Heart left ventricle (tissue), 13 donors: ENCODE measurements at regions not wholly inside any gene's neighbourhood (a gene's known extent, or its start where the extent isn't known, plus 50 kb on each side); places are given as distances from the start of the nearest gene placed in this dataset.

Experiments
- POLR2A ChIP-seq, 2 donors: fragments of 450-650 bp; IDR thresholded peaks; one replicate each; pipeline ENCODE4 v1.6.1; 2017; ENCODE audit warnings: antibody characterized with exemption in 2 of 2, mild to moderate bottlenecking in 2 of 2, moderate library complexity in 2 of 2
- TF ChIP-seq, protein P1 (sequence below), 12 donors: fragments of 200-600 bp; sonication (generic) in 4 of 12; IDR thresholded peaks; one replicate each; pipeline versions ENCODE4 v1.5.0 to v1.8.0; 2018 to 2022; ENCODE audit warnings: antibody characterized with exemption in 12 of 12, mild to moderate bottlenecking in 5 of 12
- donor health status: ischemic (EF 13 %, LVEDD 7.1; RV severe dilation, severe dysfunction).
- donor health status: DM: no; HTN: yes; CAD: no.
- donor health status: DM: no; HTN: no; CAD: no.
- donor health status: ischemic (EF 25% LVEDD 6.9; RV normal size, moderate dysfunction).
- donor health status: ischemic (EF 25% LVEDD 5.7; RV mildly dilated, moderate dysfunction).
- donor health status: ischemic (EF 35%, LVEDD 5.7; RV mildly dilated, moderate dysfunction).
- donor health status: nonischemic (EF 11% LVEDD 7.7; RV severe dilation, severe dysfunction).
- donor health status: DM: yes; HTN: yes; CAD: no.
- donor health status: PGD.
- donor health status: ischemic (EF 29% LVEDD 5.4; RV normal size, mild dysfunction).
- donor health status: nonischemic (EF 23%, LVEDD 6.1; RV moderate dilation, normal function).

DNA sequence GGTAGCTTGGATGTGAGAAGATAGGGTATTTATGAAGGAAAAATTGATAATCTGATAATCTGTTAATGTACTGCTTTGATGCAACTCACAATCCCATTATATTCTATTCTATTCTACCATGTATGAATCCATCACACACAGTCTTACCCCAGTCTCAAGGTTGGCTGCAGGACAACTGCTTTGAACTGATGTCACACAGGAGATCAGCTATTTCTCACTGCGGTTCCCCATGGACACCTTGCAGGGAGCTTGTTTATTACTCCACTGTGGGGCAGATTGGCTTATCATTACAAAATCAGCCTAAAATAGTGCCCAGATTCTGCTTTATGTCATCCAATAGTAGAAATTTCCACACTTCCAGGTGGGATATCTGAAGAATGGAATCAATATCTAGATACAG, 61.0 kb upstream of the HS3ST5 start:
- TF ChIP-seq, protein P1, sequence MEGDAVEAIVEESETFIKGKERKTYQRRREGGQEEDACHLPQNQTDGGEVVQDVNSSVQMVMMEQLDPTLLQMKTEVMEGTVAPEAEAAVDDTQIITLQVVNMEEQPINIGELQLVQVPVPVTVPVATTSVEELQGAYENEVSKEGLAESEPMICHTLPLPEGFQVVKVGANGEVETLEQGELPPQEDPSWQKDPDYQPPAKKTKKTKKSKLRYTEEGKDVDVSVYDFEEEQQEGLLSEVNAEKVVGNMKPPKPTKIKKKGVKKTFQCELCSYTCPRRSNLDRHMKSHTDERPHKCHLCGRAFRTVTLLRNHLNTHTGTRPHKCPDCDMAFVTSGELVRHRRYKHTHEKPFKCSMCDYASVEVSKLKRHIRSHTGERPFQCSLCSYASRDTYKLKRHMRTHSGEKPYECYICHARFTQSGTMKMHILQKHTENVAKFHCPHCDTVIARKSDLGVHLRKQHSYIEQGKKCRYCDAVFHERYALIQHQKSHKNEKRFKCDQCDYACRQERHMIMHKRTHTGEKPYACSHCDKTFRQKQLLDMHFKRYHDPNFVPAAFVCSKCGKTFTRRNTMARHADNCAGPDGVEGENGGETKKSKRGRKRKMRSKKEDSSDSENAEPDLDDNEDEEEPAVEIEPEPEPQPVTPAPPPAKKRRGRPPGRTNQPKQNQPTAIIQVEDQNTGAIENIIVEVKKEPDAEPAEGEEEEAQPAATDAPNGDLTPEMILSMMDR (IDR thresholded peaks at IDR 0.05), result no peak
- no peak for TF ChIP-seq POLR2A (IDR thresholded peaks at IDR 0.05)
